ENCODE measurements at regions not wholly inside any gene's neighbourhood (a gene's known extent, or its start where the extent isn't known, plus 50 kb on each side); places are given as distances from the start of the nearest gene placed in this dataset.

DNA sequence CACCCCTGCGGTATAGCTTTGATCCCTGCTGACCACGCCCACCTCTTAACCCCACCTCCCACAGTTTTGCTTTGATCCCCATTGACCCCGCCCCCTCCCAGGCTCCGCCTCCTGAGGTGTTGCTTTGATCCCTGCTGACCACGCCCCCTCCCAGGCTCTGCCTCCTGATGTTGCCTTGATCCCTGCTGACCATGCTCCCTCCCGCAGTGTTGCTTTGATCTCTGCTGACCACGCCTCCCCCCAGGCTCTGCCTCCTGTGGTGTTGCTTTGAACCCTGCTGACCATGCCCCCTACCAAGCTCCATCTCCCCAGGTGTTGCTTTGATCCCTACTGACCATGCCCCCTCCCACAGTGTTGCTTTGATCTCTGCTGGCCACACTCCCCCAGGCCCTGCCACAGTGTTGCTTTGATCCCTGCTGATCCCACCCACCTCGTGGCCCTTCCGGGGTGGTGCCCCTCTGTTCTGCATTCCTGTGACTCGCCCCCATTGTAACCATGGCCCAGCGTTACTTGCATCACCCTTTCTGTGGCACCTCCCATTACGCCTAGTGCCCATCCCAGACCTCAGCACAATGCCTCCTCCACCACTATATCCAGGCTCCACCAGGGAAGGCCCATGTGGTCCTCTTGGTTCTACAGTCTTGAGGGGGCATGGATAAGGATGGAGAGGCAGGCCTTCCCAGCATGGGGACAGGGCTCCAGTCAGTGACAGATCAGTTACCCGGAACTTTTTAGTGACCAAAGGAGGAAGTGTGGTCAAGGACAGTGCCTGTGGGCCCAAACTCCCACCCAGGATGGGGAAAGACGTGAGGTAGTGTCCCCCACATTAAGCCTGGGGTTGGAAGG lies 70.8 kb downstream of the ADRA2C start:
- TF ChIP-seq POLR2AphosphoS5 (IDR thresholded peaks at IDR 0.05; ENCODE audit: low read depth, low read length) (no peak), SIN3A (IDR thresholded peaks at IDR 0.05; ENCODE audit: borderline replicate concordance, insufficient read depth, low read length) (no peak), TAF1 (IDR thresholded peaks at IDR 0.05; ENCODE audit: borderline replicate concordance, insufficient read depth, low read length) (no peak), FOXP2 (optimal IDR thresholded peaks at IDR 0.05; ENCODE audit: borderline replicate concordance, extremely low read depth, extremely low read length, insufficient read depth) (no peak)
- TF ChIP-seq, protein P1, sequence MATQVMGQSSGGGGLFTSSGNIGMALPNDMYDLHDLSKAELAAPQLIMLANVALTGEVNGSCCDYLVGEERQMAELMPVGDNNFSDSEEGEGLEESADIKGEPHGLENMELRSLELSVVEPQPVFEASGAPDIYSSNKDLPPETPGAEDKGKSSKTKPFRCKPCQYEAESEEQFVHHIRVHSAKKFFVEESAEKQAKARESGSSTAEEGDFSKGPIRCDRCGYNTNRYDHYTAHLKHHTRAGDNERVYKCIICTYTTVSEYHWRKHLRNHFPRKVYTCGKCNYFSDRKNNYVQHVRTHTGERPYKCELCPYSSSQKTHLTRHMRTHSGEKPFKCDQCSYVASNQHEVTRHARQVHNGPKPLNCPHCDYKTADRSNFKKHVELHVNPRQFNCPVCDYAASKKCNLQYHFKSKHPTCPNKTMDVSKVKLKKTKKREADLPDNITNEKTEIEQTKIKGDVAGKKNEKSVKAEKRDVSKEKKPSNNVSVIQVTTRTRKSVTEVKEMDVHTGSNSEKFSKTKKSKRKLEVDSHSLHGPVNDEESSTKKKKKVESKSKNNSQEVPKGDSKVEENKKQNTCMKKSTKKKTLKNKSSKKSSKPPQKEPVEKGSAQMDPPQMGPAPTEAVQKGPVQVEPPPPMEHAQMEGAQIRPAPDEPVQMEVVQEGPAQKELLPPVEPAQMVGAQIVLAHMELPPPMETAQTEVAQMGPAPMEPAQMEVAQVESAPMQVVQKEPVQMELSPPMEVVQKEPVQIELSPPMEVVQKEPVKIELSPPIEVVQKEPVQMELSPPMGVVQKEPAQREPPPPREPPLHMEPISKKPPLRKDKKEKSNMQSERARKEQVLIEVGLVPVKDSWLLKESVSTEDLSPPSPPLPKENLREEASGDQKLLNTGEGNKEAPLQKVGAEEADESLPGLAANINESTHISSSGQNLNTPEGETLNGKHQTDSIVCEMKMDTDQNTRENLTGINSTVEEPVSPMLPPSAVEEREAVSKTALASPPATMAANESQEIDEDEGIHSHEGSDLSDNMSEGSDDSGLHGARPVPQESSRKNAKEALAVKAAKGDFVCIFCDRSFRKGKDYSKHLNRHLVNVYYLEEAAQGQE (IDR thresholded peaks at IDR 0.05; ENCODE audit: insufficient read depth in 1 of 2, low read depth in 2 of 2, low read length in 2 of 2): no peak

DNA sequence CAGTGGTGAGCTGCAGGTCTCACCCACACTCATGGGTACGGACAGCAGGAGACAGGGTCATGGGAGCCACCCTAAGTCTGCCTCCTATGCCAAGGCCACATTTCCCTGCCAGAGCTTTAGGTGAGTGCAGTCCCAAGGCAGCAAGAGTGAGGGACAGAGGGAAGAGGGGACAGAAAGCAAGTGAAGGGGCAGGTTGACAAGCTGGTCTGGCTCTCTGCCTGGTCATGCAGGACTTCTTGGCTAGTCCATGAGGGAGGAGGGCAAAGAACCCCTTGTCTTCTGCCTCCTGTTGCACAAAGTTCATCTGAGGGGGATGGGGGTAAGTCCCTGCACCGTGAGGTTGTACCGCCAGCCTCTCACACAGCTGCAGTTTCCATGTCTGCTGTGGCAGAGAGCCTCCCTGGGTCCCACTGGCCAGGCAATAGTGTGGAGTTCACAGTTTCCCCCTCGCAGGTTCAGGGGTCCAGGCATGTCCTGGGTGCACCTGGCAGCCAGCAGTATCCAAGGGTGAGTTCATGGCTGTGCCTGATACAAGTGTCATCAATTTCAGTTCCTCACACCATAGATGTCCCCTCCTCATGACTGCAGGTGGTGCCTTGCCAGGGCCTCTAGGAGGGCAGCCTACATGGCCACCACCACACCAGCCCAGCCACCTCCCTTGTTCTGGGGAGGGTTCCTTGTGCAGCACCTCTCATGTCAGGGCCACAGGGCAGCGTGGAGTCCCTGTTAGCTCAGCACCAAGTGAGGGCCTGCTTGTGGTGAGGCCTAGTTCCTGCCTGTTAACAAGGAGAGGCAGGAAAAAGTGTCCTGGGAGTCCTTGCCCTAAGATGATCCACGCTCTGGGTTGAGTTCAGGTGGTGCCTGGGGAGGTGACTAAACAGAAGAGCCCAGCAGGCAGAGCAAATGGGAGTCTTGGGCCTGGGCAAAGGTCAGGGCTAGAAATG lies 72.5 kb downstream of the ADRA2C start:
- TF ChIP-seq POLR2AphosphoS5 (IDR thresholded peaks at IDR 0.05; ENCODE audit: low read depth, low read length): no peak
- TF ChIP-seq FOXP2 (optimal IDR thresholded peaks at IDR 0.05; ENCODE audit: borderline replicate concordance, extremely low read depth, extremely low read length, insufficient read depth): no peak
- no peak for TF ChIP-seq SIN3A (IDR thresholded peaks at IDR 0.05; ENCODE audit: borderline replicate concordance, insufficient read depth, low read length)
- TF ChIP-seq TAF1 (IDR thresholded peaks at IDR 0.05; ENCODE audit: borderline replicate concordance, insufficient read depth, low read length): no peak
- TF ChIP-seq, protein P1 (IDR thresholded peaks at IDR 0.05; ENCODE audit: insufficient read depth in 1 of 2, low read depth in 2 of 2, low read length in 2 of 2): no peak

DNA sequence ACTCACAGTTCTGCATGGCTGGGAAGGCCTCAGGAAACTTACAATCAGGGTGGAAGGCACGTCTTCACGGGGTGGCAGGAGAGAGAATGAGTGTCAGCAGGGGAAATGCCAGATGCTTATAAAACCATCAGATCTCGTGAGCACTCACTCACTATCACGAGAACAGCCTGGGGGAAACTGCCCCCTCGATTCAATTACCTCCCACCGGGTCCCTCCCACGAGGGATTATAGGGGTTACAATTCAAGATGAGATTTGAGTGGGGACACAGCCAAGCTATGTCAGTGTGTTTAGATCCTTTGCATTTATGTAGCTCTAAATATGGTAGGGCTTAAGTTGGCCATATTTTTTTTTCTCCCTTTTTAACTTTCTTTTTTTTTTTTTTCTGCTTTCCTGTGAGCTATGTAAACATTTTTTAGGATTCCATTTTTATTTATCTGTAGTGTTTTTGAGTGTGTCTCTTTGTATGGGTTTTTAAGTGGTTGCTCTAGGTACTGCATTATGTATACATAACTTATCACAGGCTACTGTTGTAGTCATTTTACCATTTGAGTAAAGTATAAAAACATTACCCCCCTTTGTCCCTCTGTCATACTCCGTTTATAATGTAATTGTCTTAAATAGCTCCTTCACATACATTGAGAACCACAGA lies 79.0 kb downstream of the ADRA2C start:
- TF ChIP-seq POLR2AphosphoS5 (IDR thresholded peaks at IDR 0.05; ENCODE audit: low read depth, low read length) (no peak), SIN3A (IDR thresholded peaks at IDR 0.05; ENCODE audit: borderline replicate concordance, insufficient read depth, low read length) (no peak), FOXP2 (optimal IDR thresholded peaks at IDR 0.05; ENCODE audit: borderline replicate concordance, extremely low read depth, extremely low read length, insufficient read depth) (no peak)

DNA sequence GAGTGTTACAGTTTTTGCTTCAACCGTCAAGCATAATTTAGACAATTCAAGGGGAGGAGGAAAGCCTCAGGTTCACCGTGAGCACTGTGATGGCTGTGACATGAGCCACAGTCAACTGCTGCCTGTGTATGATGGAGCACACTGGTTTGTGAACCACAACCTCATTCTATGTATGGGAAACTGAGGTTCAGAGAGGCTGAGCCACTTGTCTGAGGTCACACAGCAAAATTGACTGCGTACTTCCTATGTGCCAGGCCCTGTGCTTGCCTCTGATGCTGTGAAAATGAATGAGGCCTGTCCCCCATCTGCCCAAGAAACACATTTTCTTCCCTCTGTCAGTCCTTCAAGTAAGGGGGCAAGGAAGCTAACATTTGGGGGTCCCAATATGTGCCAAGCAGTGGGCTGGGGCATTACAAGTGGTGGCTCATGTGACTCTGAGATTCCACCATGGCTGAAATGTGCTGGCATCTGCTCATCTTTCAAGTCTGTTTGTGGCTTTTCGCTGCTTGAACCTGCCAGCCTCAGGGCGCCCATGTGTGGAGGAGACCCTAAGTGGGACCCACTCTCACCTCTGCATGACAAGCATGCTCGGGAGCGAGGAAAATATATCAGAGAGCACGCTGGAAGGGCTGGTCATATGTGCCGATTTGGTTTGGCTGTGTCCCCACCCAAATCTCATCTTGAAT lies 79.7 kb downstream of the ADRA2C start:
- TF ChIP-seq SIN3A (IDR thresholded peaks at IDR 0.05; ENCODE audit: borderline replicate concordance, insufficient read depth, low read length): no peak
- TF ChIP-seq, protein P1 (IDR thresholded peaks at IDR 0.05; ENCODE audit: insufficient read depth in 1 of 2, low read depth in 2 of 2, low read length in 2 of 2): no peak
- TF ChIP-seq FOXP2 (optimal IDR thresholded peaks at IDR 0.05; ENCODE audit: borderline replicate concordance, extremely low read depth, extremely low read length, insufficient read depth): no peak
- TF ChIP-seq POLR2AphosphoS5 (IDR thresholded peaks at IDR 0.05; ENCODE audit: low read depth, low read length): no peak
- TF ChIP-seq TAF1 (IDR thresholded peaks at IDR 0.05; ENCODE audit: borderline replicate concordance, insufficient read depth, low read length): no peak

Measured in PFSK-1 (cell line).